C4-2B (cell line): ENCODE measurements at regions not wholly inside any gene's neighbourhood (a gene's known extent, or its start where the extent isn't known, plus 50 kb on each side); places are given as distances from the start of the nearest gene placed in this dataset.

ENCODE experiments used
- ZFX ChIP-seq: fragments of 450-650 bp; IDR thresholded peaks from 2 replicates; pipeline ENCODE4 v1.6.1; 2017
- TF ChIP-seq, protein P1 (sequence below): fragments of 450-650 bp; conservative IDR thresholded peaks from 2 replicates; pipeline ENCODE4 v1.5.1; 2017; ENCODE audit warnings: mild to moderate bottlenecking

DNA sequence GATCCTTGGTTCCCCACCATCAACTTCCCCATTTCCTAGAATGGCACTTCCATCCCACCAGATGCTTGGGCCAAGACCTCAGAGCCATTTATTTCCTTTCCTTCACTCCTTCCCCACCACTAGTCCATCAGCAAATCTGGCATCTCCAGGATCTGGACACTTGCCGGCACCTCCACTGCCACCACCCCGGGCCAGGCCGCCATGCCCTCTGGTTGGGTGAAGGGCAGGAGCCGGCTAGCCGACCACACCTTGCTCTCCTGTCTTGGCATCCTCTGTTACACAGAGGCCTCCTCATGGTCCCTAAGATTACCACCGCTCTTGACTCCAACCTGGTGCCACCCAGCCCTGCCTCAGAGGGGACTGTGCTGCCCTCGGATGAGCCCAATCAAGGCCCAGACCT lies 104.5 kb downstream of the RMI2 start:
- TF ChIP-seq, protein P1, sequence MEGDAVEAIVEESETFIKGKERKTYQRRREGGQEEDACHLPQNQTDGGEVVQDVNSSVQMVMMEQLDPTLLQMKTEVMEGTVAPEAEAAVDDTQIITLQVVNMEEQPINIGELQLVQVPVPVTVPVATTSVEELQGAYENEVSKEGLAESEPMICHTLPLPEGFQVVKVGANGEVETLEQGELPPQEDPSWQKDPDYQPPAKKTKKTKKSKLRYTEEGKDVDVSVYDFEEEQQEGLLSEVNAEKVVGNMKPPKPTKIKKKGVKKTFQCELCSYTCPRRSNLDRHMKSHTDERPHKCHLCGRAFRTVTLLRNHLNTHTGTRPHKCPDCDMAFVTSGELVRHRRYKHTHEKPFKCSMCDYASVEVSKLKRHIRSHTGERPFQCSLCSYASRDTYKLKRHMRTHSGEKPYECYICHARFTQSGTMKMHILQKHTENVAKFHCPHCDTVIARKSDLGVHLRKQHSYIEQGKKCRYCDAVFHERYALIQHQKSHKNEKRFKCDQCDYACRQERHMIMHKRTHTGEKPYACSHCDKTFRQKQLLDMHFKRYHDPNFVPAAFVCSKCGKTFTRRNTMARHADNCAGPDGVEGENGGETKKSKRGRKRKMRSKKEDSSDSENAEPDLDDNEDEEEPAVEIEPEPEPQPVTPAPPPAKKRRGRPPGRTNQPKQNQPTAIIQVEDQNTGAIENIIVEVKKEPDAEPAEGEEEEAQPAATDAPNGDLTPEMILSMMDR = no peak
- no peak for TF ChIP-seq ZFX
